ENCODE measurements at regions not wholly inside any gene's neighbourhood (a gene's known extent, or its start where the extent isn't known, plus 50 kb on each side); places are given as distances from the start of the nearest gene placed in this dataset.
A peak's percentile ranks its signal among the peaks of the same experiment; 100 is the strongest.

- DNase-seq (ENCODE audit: low read depth in 2 of 2), result peak; percentile 80 to 85
Measured at GRCh38 chr3:31004025-31004678, 109.7 kb upstream of the GADL1 start.

- no peak for DNase-seq (ENCODE audit: low read depth in 2 of 2)
Measured at GRCh38 chr3:31008994-31009393, 114.5 kb upstream of the GADL1 start.

- no peak for DNase-seq (ENCODE audit: low read depth in 2 of 2)
Measured at GRCh38 chr3:31009881-31010280, 115.4 kb upstream of the GADL1 start.

GRCh38 chr3:31010491-31010890, 116.0 kb upstream of the GADL1 start:
- peak; percentile 20 to 31 for DNase-seq (ENCODE audit: low read depth in 2 of 2)

GRCh38 chr3:31011380-31011779, 116.9 kb upstream of the GADL1 start:
- DNase-seq (ENCODE audit: low read depth in 2 of 2), result no peak

GRCh38 chr3:31013090-31013489, 118.6 kb upstream of the GADL1 start:
- DNase-seq (ENCODE audit: low read depth in 2 of 2), result no peak

- no peak for DNase-seq (ENCODE audit: low read depth in 2 of 2)
Measured at GRCh38 chr3:31013843-31014242, 119.4 kb upstream of the GADL1 start.

GRCh38 chr3:31014317-31015040, 120.0 kb upstream of the GADL1 start:
- DNase-seq (ENCODE audit: low read depth in 2 of 2), result no peak

- no peak for DNase-seq (ENCODE audit: low read depth in 2 of 2)
Measured at GRCh38 chr3:31016196-31016595, 121.7 kb upstream of the GADL1 start.

- no peak for DNase-seq (ENCODE audit: low read depth in 2 of 2)
Measured at GRCh38 chr3:31022716-31023115, 128.3 kb upstream of the GADL1 start.

- DNase-seq (ENCODE audit: low read depth in 2 of 2), result no peak
Measured at GRCh38 chr3:31025541-31025940, 131.1 kb upstream of the GADL1 start.

- DNase-seq (ENCODE audit: low read depth in 2 of 2), result no peak
Measured at GRCh38 chr3:31027191-31027761, 132.8 kb upstream of the GADL1 start.

- DNase-seq (ENCODE audit: low read depth in 2 of 2), result no peak
Measured at GRCh38 chr3:31027914-31028313, 133.5 kb upstream of the GADL1 start.

- DNase-seq (ENCODE audit: low read depth in 2 of 2), result no peak
Measured at GRCh38 chr3:31028766-31029165, 134.3 kb upstream of the GADL1 start.

GRCh38 chr3:31029706-31030105, 135.2 kb upstream of the GADL1 start:
- no peak for DNase-seq (ENCODE audit: low read depth in 2 of 2)

- DNase-seq (ENCODE audit: low read depth in 2 of 2), result no peak
Measured at GRCh38 chr3:31035681-31036080, 141.2 kb upstream of the GADL1 start.

GRCh38 chr3:31038086-31038739, 143.8 kb upstream of the GADL1 start:
- DNase-seq (ENCODE audit: low read depth in 2 of 2), result no peak

- DNase-seq (ENCODE audit: low read depth in 2 of 2), result no peak
Measured at GRCh38 chr3:31039145-31039544, 144.7 kb upstream of the GADL1 start.

GRCh38 chr3:31041161-31041978, 146.9 kb upstream of the GADL1 start:
- peak; percentile 59 to 64 for DNase-seq (ENCODE audit: low read depth in 2 of 2)

GRCh38 chr3:31043184-31043819, 148.8 kb upstream of the GADL1 start:
- peak; percentile 11 to 12 for DNase-seq (ENCODE audit: low read depth in 2 of 2)

- no peak for DNase-seq (ENCODE audit: low read depth in 2 of 2)
Measured at GRCh38 chr3:31047673-31048072, 153.2 kb upstream of the GADL1 start.

Measured in fibroblast of skin of left quadriceps (primary cell).